Right lobe of liver (tissue), 4 donors: ENCODE measurements at regions not wholly inside any gene's neighbourhood (a gene's known extent, or its start where the extent isn't known, plus 50 kb on each side); places are given as distances from the start of the nearest gene placed in this dataset.

ENCODE experiments used
- POLR2A ChIP-seq: fragments of 450-650 bp; IDR thresholded peaks from one replicate; pipeline ENCODE4 v1.6.1; 2017; ENCODE audit warnings: antibody characterized with exemption, mild to moderate bottlenecking
- TF ChIP-seq, protein P1 (sequence below), 4 donors: fragments of 200-600 bp in 3 of 4; fragments of 450-650 bp in 1 of 4; IDR thresholded peaks; one replicate each; pipeline versions ENCODE4 v1.5.1 to v1.8.0; 2016 to 2022; ENCODE audit warnings: antibody characterized with exemption in 4 of 4, mild to moderate bottlenecking in 2 of 4
- donor health status: DM: no; HTN: no; CAD: no.
- donor health status: DM: no; HTN: no; CAD: no.
- donor health status: DM: no; HTN: yes; CAD: no.

DNA sequence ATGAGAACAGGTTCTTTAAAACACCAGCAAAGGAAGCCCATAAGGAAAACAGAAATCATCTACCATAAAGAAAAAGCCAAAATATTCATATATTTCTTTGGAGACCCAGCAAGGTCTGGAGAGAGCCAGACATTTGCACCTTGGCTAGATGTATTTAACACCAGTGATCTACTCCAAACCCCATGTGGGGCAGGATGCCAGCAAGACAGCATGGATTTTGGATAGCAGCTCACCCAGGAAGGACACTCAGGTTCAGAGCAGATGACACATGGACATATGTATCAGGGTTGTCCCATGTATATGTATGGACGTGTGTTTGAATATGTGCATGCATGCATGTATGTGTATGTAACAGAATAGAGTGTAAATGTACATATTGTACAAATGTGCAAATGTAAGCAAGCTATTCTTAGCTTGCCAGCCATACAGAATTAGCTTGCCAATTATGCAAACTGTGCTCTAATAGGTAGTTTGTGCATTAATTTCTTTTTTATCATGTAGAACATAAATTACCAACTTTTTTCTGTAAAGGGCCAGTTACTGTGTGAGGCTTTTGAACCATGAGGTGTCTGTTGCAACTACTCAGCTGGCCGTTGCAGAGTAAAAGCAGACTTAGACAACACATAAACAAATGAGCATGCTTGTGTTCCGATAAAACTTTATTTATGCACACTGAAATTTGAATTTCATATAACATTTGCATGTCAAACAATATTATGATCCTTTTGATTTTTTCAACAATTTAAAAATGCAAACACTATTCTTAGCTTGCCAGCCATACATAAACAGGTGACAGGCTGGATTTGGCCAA is 73.5 kb upstream of the KAZN start:
- TF ChIP-seq, protein P1, sequence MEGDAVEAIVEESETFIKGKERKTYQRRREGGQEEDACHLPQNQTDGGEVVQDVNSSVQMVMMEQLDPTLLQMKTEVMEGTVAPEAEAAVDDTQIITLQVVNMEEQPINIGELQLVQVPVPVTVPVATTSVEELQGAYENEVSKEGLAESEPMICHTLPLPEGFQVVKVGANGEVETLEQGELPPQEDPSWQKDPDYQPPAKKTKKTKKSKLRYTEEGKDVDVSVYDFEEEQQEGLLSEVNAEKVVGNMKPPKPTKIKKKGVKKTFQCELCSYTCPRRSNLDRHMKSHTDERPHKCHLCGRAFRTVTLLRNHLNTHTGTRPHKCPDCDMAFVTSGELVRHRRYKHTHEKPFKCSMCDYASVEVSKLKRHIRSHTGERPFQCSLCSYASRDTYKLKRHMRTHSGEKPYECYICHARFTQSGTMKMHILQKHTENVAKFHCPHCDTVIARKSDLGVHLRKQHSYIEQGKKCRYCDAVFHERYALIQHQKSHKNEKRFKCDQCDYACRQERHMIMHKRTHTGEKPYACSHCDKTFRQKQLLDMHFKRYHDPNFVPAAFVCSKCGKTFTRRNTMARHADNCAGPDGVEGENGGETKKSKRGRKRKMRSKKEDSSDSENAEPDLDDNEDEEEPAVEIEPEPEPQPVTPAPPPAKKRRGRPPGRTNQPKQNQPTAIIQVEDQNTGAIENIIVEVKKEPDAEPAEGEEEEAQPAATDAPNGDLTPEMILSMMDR (IDR thresholded peaks at IDR 0.05): no peak
- TF ChIP-seq POLR2A: no peak
